Fibroblast of pulmonary artery (primary cell): ENCODE measurements at regions not wholly inside any gene's neighbourhood (a gene's known extent, or its start where the extent isn't known, plus 50 kb on each side); places are given as distances from the start of the nearest gene placed in this dataset.

Source experiments
- DNase-seq: peaks from one replicate; pipeline ENCODE4 v3.0.0-alpha.2; 2010; ENCODE audit warnings: low read depth
- H3K4me3 ChIP-seq: replicated peaks from 2 replicates; pipeline ENCODE4 v1.5.1; 2011; ENCODE audit warnings: low read depth, mild to moderate bottlenecking, control low read depth, low read length, moderate library complexity
- TF ChIP-seq, protein P1 (sequence below): IDR thresholded peaks from 2 replicates; pipeline ENCODE4 v1.5.1; 2011; ENCODE audit warnings: mild to moderate bottlenecking, control low read depth, low read length, inconsistent platforms; ENCODE audit errors: missing control alignments

DNA sequence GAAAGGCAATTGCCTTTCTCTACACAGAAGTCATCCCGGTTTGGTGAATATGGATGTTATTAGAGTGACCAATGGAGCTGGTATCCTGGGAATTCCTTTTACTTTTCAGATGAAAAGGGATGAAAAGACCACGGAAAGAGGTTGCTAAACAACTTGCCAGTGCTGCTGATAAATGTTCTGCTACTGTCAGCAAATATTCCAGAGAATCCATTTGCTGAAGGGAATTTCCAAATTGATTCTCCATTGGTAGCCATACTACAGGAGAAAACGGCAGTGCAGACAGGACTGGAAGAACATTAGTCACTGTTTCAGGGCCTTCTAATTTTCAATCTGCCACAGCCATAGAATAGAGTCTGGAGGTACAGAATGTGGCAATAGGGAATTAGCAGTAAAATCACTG lies 451.5 kb downstream of the PCDH11X start:
- TF ChIP-seq, protein P1, sequence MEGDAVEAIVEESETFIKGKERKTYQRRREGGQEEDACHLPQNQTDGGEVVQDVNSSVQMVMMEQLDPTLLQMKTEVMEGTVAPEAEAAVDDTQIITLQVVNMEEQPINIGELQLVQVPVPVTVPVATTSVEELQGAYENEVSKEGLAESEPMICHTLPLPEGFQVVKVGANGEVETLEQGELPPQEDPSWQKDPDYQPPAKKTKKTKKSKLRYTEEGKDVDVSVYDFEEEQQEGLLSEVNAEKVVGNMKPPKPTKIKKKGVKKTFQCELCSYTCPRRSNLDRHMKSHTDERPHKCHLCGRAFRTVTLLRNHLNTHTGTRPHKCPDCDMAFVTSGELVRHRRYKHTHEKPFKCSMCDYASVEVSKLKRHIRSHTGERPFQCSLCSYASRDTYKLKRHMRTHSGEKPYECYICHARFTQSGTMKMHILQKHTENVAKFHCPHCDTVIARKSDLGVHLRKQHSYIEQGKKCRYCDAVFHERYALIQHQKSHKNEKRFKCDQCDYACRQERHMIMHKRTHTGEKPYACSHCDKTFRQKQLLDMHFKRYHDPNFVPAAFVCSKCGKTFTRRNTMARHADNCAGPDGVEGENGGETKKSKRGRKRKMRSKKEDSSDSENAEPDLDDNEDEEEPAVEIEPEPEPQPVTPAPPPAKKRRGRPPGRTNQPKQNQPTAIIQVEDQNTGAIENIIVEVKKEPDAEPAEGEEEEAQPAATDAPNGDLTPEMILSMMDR = no peak
- no peak for DNase-seq
- no peak overlapping the region for H3K4me3 ChIP-seq

DNA sequence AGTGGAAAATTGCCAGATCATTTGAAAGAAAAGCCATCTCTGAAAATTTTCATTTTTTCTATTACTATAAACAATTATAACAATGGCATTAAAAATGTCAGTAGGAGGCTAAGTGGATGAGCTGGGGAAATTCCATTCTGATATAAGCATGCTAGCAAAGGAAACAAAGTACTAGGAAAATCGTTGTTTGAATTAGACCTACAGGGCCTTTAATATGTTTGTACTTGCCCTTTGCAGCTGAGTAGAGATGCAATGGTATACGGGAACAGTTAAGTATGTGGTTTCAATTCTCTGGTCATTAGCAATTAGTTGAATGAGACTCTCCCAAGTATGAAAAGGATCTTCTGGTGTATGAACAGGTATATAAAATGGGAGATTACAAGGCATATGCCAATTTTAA lies 452.2 kb downstream of the PCDH11X start:
- TF ChIP-seq, protein P1 = no peak
- H3K4me3 ChIP-seq = no peak overlapping the region
- DNase-seq = no peak

DNA sequence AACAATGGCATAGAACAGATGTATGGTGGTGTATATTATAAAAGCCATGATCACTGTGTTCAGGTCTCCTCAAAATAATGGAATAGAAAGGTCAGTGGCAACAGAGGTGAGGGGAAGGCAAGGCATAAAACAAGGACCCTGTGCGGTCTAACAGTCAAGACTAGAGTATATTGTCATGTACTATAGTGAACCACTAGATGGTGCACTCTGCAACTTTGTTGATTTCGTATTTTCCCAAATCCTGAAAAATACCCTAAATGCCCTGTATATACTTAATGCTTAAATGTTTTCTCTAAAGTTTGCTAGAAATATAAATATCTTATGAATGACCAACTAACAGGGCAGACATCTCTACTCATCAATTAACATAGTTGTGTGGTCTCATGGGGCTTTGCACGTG lies 453.0 kb downstream of the PCDH11X start:
- TF ChIP-seq, protein P1 = peak; percentile 30
- peak; percentile 11 for DNase-seq
- H3K4me3 ChIP-seq = no peak overlapping the region

DNA sequence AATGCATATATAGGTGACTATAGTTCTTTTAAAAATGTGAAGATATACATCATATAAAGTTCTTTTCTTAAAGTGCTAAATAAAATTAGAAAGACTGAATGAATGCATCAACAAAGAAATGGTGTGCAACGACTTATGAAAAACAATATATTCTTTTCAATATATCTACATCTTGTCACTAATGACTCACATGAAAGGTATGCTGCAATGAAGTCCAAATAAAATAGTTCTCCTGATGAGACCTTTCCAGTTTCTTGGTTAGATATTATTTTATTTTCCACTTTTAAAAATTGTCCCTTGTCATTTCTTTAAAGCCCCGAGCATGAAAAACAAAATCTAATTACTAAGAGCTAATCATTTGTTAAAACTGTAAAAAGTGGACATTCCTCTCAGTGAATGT lies 462.1 kb downstream of the PCDH11X start:
- H3K4me3 ChIP-seq = no peak overlapping the region
- no peak for DNase-seq
- TF ChIP-seq, protein P1 = no peak

DNA sequence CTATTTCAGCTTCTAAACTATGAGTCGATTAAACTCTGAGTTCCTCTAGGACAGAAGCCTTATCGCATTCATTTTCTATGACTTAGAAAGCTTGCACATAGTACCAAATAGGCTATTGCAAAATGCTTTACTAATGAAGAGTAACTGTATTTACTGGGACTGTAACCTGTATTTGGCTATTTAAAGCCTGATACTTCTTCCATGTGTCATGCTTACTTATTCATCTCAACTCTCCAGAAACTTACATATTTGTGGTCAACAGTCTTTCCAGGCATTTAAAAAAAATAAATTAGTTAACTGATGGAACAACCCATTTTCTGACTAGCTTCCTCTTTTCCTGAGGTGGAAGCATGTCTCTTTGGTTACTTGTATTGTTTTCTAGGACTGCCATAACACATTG lies 467.9 kb downstream of the PCDH11X start:
- peak; percentile 9 for DNase-seq
- TF ChIP-seq, protein P1 = no peak

DNA sequence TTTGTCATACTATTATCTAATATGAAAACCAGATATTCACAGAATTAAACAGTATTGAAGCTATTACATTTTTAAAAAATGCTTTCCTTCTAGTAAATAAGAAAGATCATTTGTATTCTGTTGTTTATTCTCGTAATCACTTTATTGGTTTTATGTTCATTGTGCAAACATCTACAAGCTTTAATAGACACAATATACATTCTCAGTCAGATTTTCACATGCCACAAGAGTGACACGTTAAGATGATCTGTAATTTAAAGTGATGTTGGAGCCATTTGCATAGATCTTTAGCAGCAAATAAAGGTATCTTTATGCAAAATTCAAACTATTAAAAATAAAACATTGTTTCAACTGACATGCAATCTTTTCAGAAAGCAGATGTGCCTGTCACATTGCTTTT lies 469.9 kb downstream of the PCDH11X start:
- TF ChIP-seq, protein P1 = no peak

More for the DNA sequence above, 467.9 kb downstream of the PCDH11X start:
- no peak overlapping the region for H3K4me3 ChIP-seq

DNA sequence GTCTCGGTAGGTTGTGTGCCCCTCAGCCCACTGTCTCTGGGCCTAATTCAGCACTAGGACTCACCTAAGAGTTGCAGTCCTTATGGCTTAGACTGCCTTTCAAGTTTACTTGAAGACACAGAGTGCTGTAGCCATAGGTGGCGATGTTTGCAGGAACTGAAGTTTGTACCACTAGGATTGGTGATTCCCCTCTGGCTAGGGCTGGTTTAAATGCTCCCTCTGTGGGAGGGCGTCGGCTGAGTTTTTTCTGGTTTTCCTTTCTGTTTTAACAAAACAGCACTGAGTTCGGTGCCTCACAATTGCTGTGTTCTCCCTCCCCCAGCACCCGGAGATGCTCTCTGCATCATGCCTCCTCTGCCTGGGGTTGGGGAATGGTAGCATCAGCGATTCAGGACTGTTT lies 480.9 kb downstream of the PCDH11X start:
- H3K4me3 ChIP-seq = no peak overlapping the region
- DNase-seq = no peak
- TF ChIP-seq, protein P1 = no peak

More for the DNA sequence above, 469.9 kb downstream of the PCDH11X start:
- DNase-seq = no peak
- no peak overlapping the region for H3K4me3 ChIP-seq
